ENCODE measurements at regions not wholly inside any gene's neighbourhood (a gene's known extent, or its start where the extent isn't known, plus 50 kb on each side); places are given as distances from the start of the nearest gene placed in this dataset.

- no peak overlapping the region for H3K4me3 Mint-ChIP-seq
- H3K9me3 Mint-ChIP-seq: peaks cover 3% of the 10 kb centered on the region
- no peaks in the 10 kb centered on the region for H3K27me3 Mint-ChIP-seq (ENCODE audit: low read depth)
- H3K36me3 Mint-ChIP-seq (ENCODE audit: insufficient read depth): no peaks in the 10 kb centered on the region
- H3K4me1 Mint-ChIP-seq (ENCODE audit: low read depth): no peaks in the 10 kb centered on the region
- DNase-seq (no peak), ATAC-seq (no peak)
Observed at GRCh38 chr13:85261757-85262346, 537.4 kb downstream of the SLITRK6 start.

- no peak for DNase-seq
- Mint-ChIP-seq H3K36me3 (ENCODE audit: insufficient read depth) (no peaks in the 10 kb centered on the region), H3K4me3 (no peak overlapping the region), H3K4me1 (ENCODE audit: low read depth) (no peaks in the 10 kb centered on the region), H3K9me3 (peaks cover 3% of the 10 kb centered on the region), H3K27me3 (ENCODE audit: low read depth) (no peaks in the 10 kb centered on the region)
- no peak for ATAC-seq
Observed at GRCh38 chr13:85260896-85261295, 538.3 kb downstream of the SLITRK6 start.

DNA sequence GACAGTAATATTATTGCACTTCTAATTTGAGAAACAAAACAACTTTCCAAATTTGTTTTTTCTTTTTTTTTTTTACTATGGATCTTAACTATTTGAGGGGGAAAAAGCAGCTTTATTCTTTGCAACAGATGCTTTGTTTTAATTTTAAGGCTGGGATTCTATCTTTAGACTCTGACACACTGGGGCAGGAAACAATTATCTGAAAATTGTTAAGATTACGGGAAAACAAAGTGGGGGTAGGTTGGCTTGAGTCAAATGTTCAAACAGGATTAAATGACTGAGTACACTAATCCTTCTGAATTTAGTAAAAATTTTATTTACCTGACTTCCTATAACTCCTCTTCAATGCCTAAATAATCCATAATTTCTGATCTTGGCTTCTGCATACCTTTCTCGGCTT is 543.2 kb downstream of the SLITRK6 start:
- peaks cover 3% of the 10 kb centered on the region for H3K9me3 Mint-ChIP-seq
- no peaks in the 10 kb centered on the region for H3K27me3 Mint-ChIP-seq (ENCODE audit: low read depth)
- ATAC-seq (no peak), DNase-seq (no peak)
- H3K4me3 Mint-ChIP-seq: no peak overlapping the region
- no peaks in the 10 kb centered on the region for H3K4me1 Mint-ChIP-seq (ENCODE audit: low read depth)
- no peaks in the 10 kb centered on the region for H3K36me3 Mint-ChIP-seq (ENCODE audit: insufficient read depth)

- Mint-ChIP-seq H3K4me3 (no peak overlapping the region), H3K4me1 (ENCODE audit: low read depth) (no peaks in the 10 kb centered on the region), H3K27me3 (ENCODE audit: low read depth) (no peaks in the 10 kb centered on the region), H3K36me3 (ENCODE audit: insufficient read depth) (no peaks in the 10 kb centered on the region), H3K9me3 (peaks cover 3% of the 10 kb centered on the region)
- DNase-seq (no peak), ATAC-seq (no peak)
Observed at GRCh38 chr13:85254641-85255040, 544.6 kb downstream of the SLITRK6 start.

GRCh38 chr13:85249151-85249550 is 550.1 kb downstream of the SLITRK6 start:
- Mint-ChIP-seq H3K4me1 (ENCODE audit: low read depth) (no peaks in the 10 kb centered on the region), H3K36me3 (ENCODE audit: insufficient read depth) (no peaks in the 10 kb centered on the region), H3K4me3 (no peak overlapping the region), H3K9me3 (peaks cover under 1% of the 10 kb centered on the region), H3K27me3 (ENCODE audit: low read depth) (no peaks in the 10 kb centered on the region)
- DNase-seq: no peak
- no peak for ATAC-seq

- Mint-ChIP-seq H3K27me3 (ENCODE audit: low read depth) (no peaks in the 10 kb centered on the region), H3K4me3 (no peak overlapping the region), H3K9me3 (peaks cover 4% of the 10 kb centered on the region), H3K36me3 (ENCODE audit: insufficient read depth) (no peaks in the 10 kb centered on the region), H3K4me1 (ENCODE audit: low read depth) (no peaks in the 10 kb centered on the region)
- ATAC-seq (no peak), DNase-seq (no peak)
Observed at GRCh38 chr13:85247780-85248179, 551.4 kb downstream of the SLITRK6 start.

DNA sequence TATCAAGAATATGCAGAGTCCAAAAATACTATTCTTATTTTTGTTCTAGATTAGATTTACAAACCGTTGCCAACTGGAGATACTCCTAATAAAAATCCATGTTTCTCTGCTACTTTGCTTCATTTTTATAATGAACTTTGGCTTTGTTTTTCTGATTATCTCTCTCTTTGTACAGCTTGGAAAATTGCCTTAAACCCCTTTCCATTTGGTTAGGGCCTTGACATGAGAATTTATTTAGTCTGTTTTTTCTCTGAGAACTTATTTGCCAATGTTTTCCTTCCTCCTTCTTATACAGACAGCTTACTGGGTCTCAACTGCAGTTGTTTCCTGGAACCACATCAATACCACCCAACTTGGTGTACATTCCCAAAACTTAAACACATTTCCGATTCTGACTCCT is 555.4 kb downstream of the SLITRK6 start:
- peaks cover 7% of the 10 kb centered on the region for H3K9me3 Mint-ChIP-seq
- no peaks in the 10 kb centered on the region for H3K27me3 Mint-ChIP-seq (ENCODE audit: low read depth)
- no peak overlapping the region for H3K4me3 Mint-ChIP-seq
- no peak for ATAC-seq
- no peaks in the 10 kb centered on the region for H3K4me1 Mint-ChIP-seq (ENCODE audit: low read depth)
- DNase-seq: no peak
- H3K36me3 Mint-ChIP-seq (ENCODE audit: insufficient read depth): no peaks in the 10 kb centered on the region

DNA sequence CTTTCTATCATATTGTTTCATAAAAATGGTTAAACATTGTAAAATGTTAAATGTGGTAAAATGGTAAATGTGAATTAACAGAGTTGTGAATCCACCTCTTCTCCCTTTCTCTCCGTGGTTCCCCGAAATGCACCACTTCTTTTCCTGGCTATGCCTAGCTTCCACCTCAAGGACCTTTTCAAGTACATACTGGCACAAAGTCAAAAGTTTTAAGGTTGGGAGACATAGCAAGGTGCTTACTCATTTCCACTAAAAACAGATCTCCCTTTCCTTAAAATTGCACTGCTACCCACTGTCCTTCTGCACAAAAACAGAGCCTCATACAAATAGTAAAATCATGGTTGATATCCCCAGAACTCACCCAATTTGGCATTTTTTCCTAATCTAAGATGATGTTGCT is 558.2 kb downstream of the SLITRK6 start:
- H3K9me3 Mint-ChIP-seq: peaks cover 10% of the 10 kb centered on the region
- no peaks in the 10 kb centered on the region for H3K27me3 Mint-ChIP-seq (ENCODE audit: low read depth)
- no peaks in the 10 kb centered on the region for H3K4me1 Mint-ChIP-seq (ENCODE audit: low read depth)
- no peaks in the 10 kb centered on the region for H3K36me3 Mint-ChIP-seq (ENCODE audit: insufficient read depth)
- no peak overlapping the region for H3K4me3 Mint-ChIP-seq
- DNase-seq (no peak), ATAC-seq (no peak)

- DNase-seq (no peak), ATAC-seq (no peak)
- H3K36me3 Mint-ChIP-seq (ENCODE audit: insufficient read depth): no peaks in the 10 kb centered on the region
- H3K4me3 Mint-ChIP-seq: no peak overlapping the region
- H3K9me3 Mint-ChIP-seq: peaks cover 6% of the 10 kb centered on the region
- no peaks in the 10 kb centered on the region for H3K27me3 Mint-ChIP-seq (ENCODE audit: low read depth)
- no peaks in the 10 kb centered on the region for H3K4me1 Mint-ChIP-seq (ENCODE audit: low read depth)
Observed at GRCh38 chr13:85236413-85236812, 562.8 kb downstream of the SLITRK6 start.

DNA sequence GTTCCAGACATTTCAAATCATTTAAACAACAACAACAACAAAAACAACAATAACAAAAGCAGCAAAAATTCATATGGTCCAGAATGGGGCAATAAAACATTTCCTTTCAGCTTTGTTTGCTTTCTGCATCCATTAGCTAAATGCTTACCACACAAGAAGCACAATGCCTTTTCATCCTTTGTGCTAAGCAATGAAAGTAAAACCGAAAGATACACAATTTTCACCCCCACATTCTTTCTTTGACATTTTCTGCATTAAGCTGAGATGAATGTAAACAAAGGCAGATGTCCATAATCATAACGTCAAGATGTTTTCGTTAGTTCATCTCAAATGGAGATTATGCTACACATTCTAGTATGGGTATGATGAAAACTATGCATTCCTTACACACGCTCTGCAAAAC is 568.5 kb downstream of the SLITRK6 start:
- no peak for ATAC-seq
- no peak overlapping the region for H3K4me3 Mint-ChIP-seq
- H3K9me3 Mint-ChIP-seq: peaks cover 5% of the 10 kb centered on the region
- DNase-seq: no peak
- H3K27me3 Mint-ChIP-seq (ENCODE audit: low read depth): no peaks in the 10 kb centered on the region
- H3K36me3 Mint-ChIP-seq (ENCODE audit: insufficient read depth): no peaks in the 10 kb centered on the region
- H3K4me1 Mint-ChIP-seq (ENCODE audit: low read depth): no peaks in the 10 kb centered on the region

DNA sequence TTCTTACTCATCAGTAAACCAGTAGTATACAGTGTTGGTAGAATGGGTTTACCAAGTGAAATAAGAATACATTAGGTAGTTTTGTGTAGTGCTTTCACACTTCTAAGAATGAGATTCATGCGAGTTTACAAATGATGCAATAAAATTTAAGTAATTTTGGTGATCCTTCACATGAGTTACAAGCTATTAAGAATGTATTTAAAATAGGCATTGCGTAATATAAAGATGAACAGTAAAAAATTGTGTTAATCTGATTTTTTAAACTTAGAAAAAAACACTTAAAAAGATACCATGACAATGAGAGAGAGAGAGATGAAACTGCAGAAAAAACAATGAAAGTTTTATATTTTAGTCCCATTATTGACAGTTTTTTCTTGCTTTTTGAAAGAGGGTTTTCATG is 570.5 kb downstream of the SLITRK6 start:
- DNase-seq (no peak), ATAC-seq (no peak)
- peaks cover 5% of the 10 kb centered on the region for H3K9me3 Mint-ChIP-seq
- H3K36me3 Mint-ChIP-seq (ENCODE audit: insufficient read depth): no peaks in the 10 kb centered on the region
- no peak overlapping the region for H3K4me3 Mint-ChIP-seq
- no peaks in the 10 kb centered on the region for H3K27me3 Mint-ChIP-seq (ENCODE audit: low read depth)
- H3K4me1 Mint-ChIP-seq (ENCODE audit: low read depth): no peaks in the 10 kb centered on the region

DNA sequence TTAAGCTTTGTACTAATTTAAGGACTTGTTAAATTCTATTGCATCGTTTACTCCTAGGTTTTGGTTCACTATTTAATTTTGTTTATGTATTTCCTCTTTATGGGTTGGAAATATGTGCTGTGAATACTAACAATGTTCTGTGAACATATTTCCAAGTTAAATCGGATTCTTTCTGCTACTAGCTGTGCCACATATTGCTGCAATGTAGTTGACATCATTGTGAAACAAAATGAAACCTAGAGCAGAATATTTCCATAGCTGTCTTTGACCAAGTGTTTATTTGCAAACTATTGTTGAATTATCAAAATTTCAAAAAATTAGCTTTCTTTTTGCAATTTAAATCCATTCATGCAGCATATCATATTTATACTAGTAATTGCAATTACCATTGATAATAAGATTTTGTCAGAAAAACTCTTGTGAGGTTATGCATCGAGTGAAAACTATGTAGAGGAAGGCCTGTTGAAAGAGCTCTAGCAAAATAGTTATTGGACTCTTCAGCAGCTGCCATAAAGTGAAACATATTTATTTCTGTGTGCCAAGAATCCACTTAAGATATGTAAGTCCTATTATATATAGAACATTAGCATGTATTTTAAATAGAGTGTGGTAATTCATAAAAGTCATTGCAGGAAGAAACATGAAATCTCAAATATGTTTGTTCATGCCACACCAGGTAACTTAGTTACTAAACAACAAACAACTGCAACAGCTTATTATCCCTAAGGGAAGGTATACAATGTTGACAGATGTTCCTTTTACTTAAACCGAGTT is 575.1 kb downstream of the SLITRK6 start:
- H3K36me3 Mint-ChIP-seq (ENCODE audit: insufficient read depth): no peaks in the 10 kb centered on the region
- ATAC-seq (no peak), DNase-seq (no peak)
- H3K4me1 Mint-ChIP-seq (ENCODE audit: low read depth): no peaks in the 10 kb centered on the region
- H3K4me3 Mint-ChIP-seq: no peak overlapping the region
- H3K9me3 Mint-ChIP-seq: peaks cover 12% of the 10 kb centered on the region
- no peaks in the 10 kb centered on the region for H3K27me3 Mint-ChIP-seq (ENCODE audit: low read depth)

DNA sequence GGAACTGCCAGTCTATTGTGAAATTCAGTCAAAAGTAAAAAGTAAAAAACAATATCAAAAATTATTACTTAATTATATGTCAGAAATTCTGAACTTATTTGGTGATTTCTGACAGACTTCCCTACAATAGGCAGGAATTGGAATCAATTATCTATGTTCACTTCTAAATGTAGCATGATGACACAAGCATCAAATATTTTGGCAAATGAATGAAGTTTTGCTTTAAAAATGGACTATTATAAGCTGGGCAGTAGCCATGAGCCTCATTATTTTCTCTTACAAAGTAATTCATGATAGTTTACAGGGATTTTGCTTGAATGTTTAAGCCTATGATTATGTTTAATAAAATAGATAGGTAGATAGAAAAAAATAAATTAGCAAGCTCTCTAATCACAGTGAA is 582.6 kb downstream of the SLITRK6 start:
- H3K27me3 Mint-ChIP-seq (ENCODE audit: low read depth): no peaks in the 10 kb centered on the region

DNA sequence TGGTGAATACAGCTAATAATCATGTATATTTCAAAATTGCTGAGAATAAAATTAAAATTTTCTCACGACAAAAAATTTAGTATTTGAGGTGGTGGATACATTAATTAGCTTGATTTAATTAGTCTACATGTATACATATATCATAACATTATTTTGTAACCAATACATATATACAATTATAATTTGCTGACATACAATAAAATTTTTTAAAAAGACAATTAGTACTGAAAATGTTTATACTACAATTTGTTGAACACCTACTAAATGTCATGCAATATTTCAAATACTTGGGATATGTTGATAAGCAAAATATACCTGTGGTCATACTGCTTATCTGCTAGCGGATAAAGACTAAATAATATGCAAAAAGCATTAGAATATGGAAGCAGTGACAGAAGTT is 586.5 kb downstream of the SLITRK6 start:
- H3K4me1 Mint-ChIP-seq (ENCODE audit: low read depth): no peaks in the 10 kb centered on the region
- DNase-seq: no peak
- no peak overlapping the region for H3K4me3 Mint-ChIP-seq
- H3K9me3 Mint-ChIP-seq: peaks cover 10% of the 10 kb centered on the region
- ATAC-seq: no peak
- H3K27me3 Mint-ChIP-seq (ENCODE audit: low read depth): no peaks in the 10 kb centered on the region
- no peaks in the 10 kb centered on the region for H3K36me3 Mint-ChIP-seq (ENCODE audit: insufficient read depth)

More for the DNA sequence above, 582.6 kb downstream of the SLITRK6 start:
- DNase-seq: no peak
- Mint-ChIP-seq H3K9me3 (peaks cover 12% of the 10 kb centered on the region), H3K36me3 (ENCODE audit: insufficient read depth) (no peaks in the 10 kb centered on the region), H3K4me3 (no peak overlapping the region), H3K4me1 (ENCODE audit: low read depth) (no peaks in the 10 kb centered on the region)
- ATAC-seq: no peak

GRCh38 chr13:85204668-85205344 is 594.4 kb downstream of the SLITRK6 start:
- H3K9me3 Mint-ChIP-seq: peaks cover 21% of the 10 kb centered on the region
- no peak overlapping the region for H3K4me3 Mint-ChIP-seq
- H3K27me3 Mint-ChIP-seq (ENCODE audit: low read depth): no peaks in the 10 kb centered on the region
- ATAC-seq (no peak), DNase-seq (no peak)
- H3K4me1 Mint-ChIP-seq (ENCODE audit: low read depth): no peaks in the 10 kb centered on the region
- H3K36me3 Mint-ChIP-seq (ENCODE audit: insufficient read depth): no peaks in the 10 kb centered on the region

All from activated T-cell treated with anti-CD3 and anti-CD28 coated beads, Interleukin-2, amount 50 U/mL, for 4 hours (primary cell).